ENCODE measurements at regions not wholly inside any gene's neighbourhood (a gene's known extent, or its start where the extent isn't known, plus 50 kb on each side); places are given as distances from the start of the nearest gene placed in this dataset.
A peak's percentile ranks its signal among the peaks of the same experiment; 100 is the strongest.
"Not testable (repeated sequence)": the region's sequence is repeated elsewhere in the genome, so short reads cannot be mapped to it uniquely, and the experiment has no call there.

DNA sequence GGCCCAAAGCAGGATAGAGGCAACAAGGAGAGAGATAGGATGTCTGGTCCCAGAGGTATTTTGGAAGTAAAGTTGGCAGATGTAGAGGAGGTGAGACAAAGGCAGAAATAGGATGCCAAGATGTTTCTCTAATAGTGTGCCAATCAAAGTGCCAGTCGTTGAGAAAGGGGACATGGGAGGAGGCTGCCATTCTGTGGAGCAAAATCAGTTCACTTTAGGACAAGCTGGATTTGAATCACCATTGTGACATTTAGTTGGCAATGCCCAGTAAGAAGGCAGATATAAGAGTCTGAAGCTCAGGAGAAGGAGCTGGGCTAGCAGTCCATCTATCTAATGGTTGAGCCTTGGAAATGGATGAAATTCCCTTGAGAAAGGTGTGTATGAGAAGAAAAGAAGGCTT lies 53.8 kb downstream of the ADRB2 start:
- no peak for DNase-seq

DNA sequence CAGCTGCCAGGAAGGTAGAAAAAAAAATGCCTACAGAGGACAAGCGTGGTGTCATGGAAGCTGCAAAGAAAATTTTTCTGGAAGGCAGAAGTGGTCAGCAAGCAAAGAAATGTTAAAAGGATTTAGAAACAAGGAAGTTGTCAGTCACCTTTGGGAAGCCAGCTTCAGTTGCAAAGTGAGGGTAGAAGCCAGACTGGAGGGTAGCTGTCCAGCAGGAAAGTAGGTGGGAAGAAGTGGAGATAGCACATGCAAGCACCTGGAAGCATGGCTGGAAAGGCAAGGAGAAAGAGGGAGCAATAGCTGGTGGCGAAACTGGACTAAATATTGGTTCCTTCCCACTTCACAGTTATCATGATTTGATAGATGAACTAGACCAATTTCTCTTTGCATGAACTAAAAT lies 54.3 kb downstream of the ADRB2 start:
- no peak for DNase-seq

- DNase-seq, result no peak
Observed at GRCh38 chr5:148882332-148882731, 55.9 kb downstream of the ADRB2 start.

GRCh38 chr5:148884339-148885020 lies 58.1 kb downstream of the ADRB2 start:
- no peak for DNase-seq

DNA sequence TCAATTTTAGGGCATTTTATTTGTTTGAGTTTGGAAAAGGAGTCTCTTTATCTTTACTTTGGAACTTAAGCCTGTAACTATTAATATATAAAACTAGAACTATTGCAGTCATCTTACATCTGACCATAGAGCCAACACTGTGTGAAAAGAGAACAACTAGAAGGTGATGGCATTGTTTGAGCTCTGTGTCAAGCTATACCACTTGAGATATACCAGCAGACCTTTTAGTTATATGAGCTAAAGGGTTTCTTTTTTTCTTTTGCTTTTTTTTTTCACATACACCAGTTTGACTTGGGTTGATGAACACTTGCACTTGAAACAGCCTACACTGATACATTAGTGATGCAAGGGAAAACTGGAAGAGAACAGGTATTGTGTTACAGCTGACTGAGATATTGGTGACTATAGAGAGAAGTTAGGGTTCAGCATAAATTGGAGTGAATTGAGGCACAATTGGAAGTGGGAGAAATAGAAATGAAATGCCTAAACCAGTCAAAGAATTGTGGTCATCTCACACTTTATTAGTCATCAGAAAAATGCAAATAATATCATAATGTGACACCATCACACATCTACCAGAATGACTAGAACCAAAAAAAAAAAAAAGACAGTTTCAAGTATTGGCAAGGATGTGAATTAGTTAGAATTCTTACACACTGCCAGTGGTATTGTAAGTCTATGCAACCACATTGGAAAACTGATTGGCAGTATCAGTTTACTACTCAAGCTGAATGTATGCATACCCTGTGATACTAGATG lies 60.9 kb downstream of the ADRB2 start:
- DNase-seq, result no peak

DNA sequence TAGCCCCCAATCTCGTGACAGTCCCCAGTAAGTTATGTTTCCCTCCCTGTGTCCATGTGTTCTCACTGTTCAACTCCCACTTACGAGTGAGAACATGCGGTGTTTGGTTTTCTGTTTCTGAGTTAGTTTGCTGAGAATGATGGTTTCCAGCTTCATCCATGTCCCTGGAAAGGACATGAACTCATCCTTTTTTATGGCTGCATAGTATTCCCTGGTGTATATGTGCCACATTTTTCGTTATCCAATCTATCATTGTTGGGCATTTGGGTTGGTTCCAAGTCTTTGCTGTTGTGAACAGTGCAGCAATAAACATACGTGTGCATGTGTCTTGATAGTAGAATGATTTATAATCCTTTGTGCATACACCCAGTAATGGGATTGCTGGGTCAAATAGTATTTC lies 63.5 kb downstream of the ADRB2 start:
- DNase-seq, result not testable (repeated sequence)

- not testable (repeated sequence) for DNase-seq
Observed at GRCh38 chr5:148895441-148895840, 69.0 kb downstream of the ADRB2 start.

DNA sequence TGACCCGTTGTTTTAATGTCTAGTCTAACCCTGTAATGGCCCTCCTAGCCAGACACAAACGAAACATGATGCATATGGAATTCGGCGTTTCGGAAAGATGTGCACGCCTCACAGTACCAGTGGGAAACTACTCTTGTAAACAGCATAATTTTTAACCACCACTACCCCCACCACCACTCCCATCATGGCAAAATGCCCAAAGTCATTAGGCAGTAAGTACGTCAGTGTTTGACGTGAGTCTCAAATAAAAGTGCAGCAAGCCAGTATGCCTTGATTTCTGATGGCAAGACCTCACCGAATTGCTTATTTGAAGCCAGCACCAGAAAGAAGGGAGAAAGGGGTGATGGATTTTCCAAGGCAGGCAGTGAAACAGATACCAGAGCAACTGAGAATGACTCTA lies 71.4 kb downstream of the ADRB2 start:
- DNase-seq, result no peak

- DNase-seq, result no peak
Observed at GRCh38 chr5:148898413-148899075, 72.1 kb downstream of the ADRB2 start.

GRCh38 chr5:148899993-148900392 lies 73.6 kb downstream of the ADRB2 start:
- no peak for DNase-seq

DNA sequence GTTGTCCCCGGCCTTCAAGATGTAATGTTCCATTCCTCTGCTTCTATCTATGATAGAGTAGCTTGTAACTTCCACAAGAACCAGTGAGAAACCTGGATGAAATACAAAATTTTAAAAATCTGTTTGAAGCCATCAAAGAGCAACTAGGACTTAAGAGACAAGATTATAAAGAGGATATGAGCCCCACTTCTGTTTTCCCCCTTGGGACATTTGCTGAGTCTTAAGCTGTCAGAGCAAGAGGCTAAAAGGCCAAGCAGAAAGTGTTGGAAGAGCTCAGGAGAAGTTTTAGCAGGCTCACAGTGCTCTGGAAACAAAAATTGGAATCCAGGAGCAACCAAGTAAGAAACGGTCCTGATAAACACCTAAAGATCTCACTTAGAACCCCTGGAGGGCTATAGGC lies 76.1 kb downstream of the ADRB2 start:
- no peak for DNase-seq

- no peak for DNase-seq
Observed at GRCh38 chr5:148903587-148903986, 77.2 kb downstream of the ADRB2 start.

DNA sequence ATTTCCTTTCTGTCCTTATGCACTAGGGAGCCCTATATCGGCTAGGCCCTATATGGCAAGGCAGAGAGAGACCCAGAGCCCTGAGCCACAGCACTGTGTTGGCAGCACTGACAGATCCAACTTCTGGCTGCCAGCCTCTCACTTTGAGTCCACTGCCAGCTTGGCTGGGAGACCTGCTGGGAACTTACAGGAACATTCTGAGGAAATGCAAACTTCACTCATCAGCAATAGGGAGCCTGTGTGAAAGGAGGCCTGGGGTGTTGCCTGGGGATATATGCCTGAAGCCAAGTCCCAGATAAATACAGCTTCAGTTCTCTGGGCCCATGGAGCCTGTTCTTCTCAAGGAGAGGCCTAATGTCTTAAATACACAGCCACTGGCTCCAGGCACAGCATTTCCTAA lies 78.0 kb downstream of the ADRB2 start:
- no peak for DNase-seq

DNA sequence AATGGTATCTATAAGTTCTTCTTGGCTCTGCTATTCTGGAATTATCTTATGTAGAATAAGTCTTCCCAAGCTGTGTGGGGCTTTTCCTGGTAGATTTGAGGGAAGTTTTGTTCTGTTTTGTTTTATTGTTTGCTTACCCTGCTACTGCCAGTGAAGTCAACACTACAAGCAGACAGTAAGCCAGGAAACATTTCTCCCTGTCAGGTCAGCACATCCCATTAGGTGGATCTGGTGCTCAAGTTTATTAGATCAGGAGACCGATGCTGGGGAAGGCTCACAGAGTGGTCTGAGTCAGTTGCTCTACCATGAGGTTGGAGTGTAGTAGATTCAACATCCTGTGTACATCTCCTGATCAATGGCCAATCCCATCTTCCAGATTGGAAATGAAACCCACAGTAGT lies 79.1 kb downstream of the ADRB2 start:
- DNase-seq, result no peak

GRCh38 chr5:148906968-148907367 lies 80.6 kb downstream of the ADRB2 start:
- no peak for DNase-seq

DNA sequence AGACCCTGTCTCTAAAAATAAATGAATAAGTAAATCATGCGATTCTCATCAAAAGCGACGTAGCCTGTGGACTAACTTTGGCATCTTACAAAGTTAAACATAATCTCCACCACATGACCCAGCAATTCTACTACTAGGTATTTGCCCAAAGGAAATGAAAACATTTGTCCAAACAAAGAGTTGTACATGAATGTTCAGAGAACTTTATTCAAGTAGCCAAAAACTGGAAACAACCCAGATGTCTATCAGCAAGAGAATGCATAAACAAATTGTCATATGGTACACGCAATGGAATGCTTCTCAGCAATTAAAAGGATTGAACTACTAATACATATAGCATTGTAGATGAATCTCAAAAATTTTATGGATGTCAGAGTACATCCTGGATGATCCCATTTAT lies 82.6 kb downstream of the ADRB2 start:
- DNase-seq, result peak; percentile 49

DNA sequence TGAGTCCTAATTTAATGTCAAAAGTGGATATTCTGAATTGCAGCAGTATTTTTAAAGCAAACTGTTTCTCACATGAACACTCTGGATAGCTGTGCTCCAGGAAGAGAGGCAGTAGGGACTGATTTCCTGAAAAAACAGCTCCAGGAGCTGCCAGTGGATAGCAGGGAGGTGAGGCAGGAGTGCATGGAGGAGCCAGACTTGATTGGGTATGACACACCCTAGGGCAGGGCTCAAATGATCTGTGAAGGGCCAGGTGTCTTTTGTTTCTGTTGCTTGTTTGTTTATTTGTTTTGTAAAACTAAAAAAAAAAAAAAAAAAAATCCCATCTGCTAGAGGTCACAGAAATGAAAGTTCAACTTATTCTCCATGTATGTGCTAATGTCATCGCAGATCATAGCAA lies 83.4 kb downstream of the ADRB2 start:
- DNase-seq, result no peak

- no peak for DNase-seq
Observed at GRCh38 chr5:148910216-148910615, 83.8 kb downstream of the ADRB2 start.

- DNase-seq, result peak; percentile 27
Observed at GRCh38 chr5:148910686-148911361, 84.4 kb downstream of the ADRB2 start.

- DNase-seq, result no peak
Observed at GRCh38 chr5:148911386-148911785, 85.0 kb downstream of the ADRB2 start.

DNA sequence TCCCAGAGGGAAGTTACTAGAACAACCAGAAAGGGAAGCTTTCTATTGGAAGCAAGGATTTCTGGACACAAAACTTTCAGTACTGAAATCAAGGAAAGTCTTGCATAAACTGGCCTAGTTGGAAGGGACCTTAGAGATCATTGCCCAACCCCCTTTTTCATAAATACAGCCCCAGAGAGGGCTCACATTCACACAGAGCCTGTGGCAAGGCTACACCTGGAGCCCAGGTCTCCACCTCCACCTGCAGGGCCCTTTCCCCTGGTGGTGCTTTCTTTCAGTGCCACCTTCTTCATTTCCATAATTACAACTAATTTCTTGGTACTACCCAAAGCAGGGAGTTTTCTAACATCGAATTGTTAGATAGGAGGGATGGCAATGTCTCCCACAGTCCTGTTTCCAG lies 85.7 kb downstream of the ADRB2 start:
- DNase-seq, result no peak

DNA sequence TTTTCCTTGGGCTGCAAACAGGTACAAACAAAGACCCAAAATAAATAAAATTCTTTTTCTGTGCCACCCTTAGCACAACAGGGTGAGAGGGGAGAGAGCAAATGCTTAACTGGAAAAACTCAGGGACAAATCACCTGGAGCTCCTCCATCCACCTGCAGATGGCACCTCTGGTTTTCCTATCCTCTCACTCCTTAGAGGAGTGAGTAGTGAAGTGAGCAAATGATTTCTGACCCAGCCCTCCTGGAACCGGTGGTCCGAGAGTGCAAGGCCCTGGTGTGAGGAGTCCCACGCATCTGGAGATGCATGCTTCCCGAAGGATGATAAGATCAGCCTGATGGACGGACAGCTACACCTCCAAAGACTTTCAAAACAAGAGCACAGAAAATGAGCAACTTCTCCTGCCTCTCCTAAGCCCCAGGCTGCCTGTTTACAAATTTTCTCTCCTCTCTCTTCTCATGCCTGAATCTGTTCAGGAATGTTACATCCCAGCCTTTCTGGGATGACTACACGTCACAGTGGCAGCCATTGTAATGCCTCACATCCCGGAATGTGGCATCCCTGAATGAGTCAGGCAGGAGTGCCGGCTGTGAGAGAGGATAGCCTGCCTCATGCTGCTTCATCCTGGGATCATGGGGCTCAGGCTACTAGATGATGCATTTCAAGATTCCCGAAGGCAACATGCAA lies 86.4 kb downstream of the ADRB2 start:
- DNase-seq, result peak; percentile 93

GRCh38 chr5:148913493-148913892 lies 87.1 kb downstream of the ADRB2 start:
- no peak for DNase-seq

Data from amniotic stem cell (primary cell).